Neural cell (in vitro differentiated cells): ENCODE measurements at regions not wholly inside any gene's neighbourhood (a gene's known extent, or its start where the extent isn't known, plus 50 kb on each side); places are given as distances from the start of the nearest gene placed in this dataset.

ENCODE experiments used
- H2AFZ ChIP-seq: fragments of 200-600, 300-800 bp; sonication (generic), shearing (Covaris generic); 2 replicates; pipeline ENCODE4 v1.6.0; 2014; ENCODE audit warnings: low read depth, mild to moderate bottlenecking, antibody characterized with exemption, low read length, moderate library complexity
- H3F3A ChIP-seq: fragments of 200-600 bp; shearing (Covaris generic); 2 replicates; pipeline ENCODE4 v1.6.1; 2016; ENCODE audit warnings: mild to moderate bottlenecking, moderate library complexity, mixed read lengths, antibody characterized with exemption, low read length; ENCODE audit not compliant: insufficient read depth, poor library complexity, severe bottlenecking
- H3K27ac ChIP-seq: fragments of 200-600, 300-800 bp; sonication (generic), shearing (Covaris generic); 2 replicates; pipeline ENCODE4 v1.5.1; 2014; ENCODE audit warnings: mild to moderate bottlenecking, low read length, moderate library complexity
- H3K27me3 ChIP-seq: fragments of 300-800, 200-600 bp; sonication (generic), shearing (Covaris generic); 2 replicates; pipeline ENCODE4 v1.6.0; 2014; ENCODE audit warnings: mild to moderate bottlenecking, low read depth, low read length, moderate library complexity; ENCODE audit not compliant: insufficient read depth
- H3K36me3 ChIP-seq: fragments of 300-800, 200-600 bp; sonication (generic), shearing (Covaris generic); 2 replicates; pipeline ENCODE4 v1.5.1; 2014; ENCODE audit warnings: mild to moderate bottlenecking, antibody characterized with exemption, low read length, moderate library complexity; ENCODE audit not compliant: insufficient read depth
- H3K4me2 ChIP-seq: fragments of 300-800, 200-600 bp; sonication (generic), shearing (Covaris generic); 2 replicates; pipeline ENCODE4 v1.6.0; 2014; ENCODE audit warnings: mild to moderate bottlenecking, low read length
- H3K4me3 ChIP-seq: fragments of 300-800, 200-600 bp; sonication (generic), shearing (Covaris generic); 2 replicates; pipeline ENCODE4 v1.5.1; 2014; ENCODE audit warnings: mild to moderate bottlenecking, low read length, moderate library complexity
- H3K79me2 ChIP-seq: fragments of 200-600 bp; shearing (Covaris generic); replicated peaks from 2 replicates; pipeline ENCODE4 v1.6.0; 2014; ENCODE audit warnings: mild to moderate bottlenecking, low read length, moderate library complexity; ENCODE audit not compliant: insufficient read depth
- H3K9ac ChIP-seq: fragments of 300-800, 200-600 bp; sonication (generic), shearing (Covaris generic); 2 replicates; pipeline ENCODE4 v1.6.1; 2016; ENCODE audit warnings: mild to moderate bottlenecking, low read length, mixed read lengths
- H3K9me2 ChIP-seq: fragments of 200-600 bp; shearing (Covaris generic); 2 replicates; pipeline ENCODE4 v1.6.1; 2016; ENCODE audit warnings: mild to moderate bottlenecking, low read length, mixed read lengths; ENCODE audit not compliant: insufficient read depth
- H3K9me3 ChIP-seq: fragments of 200-600, 300-800 bp; sonication (generic), shearing (Covaris generic); 2 replicates; pipeline ENCODE4 v1.6.1; 2016; ENCODE audit warnings: mild to moderate bottlenecking, mixed run types, low read length, moderate library complexity, mixed read lengths
- H4K20me1 ChIP-seq: fragments of 200-600 bp; shearing (Covaris generic); 2 replicates; pipeline ENCODE4 v1.6.1; 2016; ENCODE audit warnings: mild to moderate bottlenecking, mixed run types; ENCODE audit not compliant: insufficient read depth
- EP300 ChIP-seq: fragments of 450-650 bp; conservative IDR thresholded peaks from 2 replicates; pipeline ENCODE4 v1.6.1; 2014; ENCODE audit warnings: antibody characterized with exemption, mild to moderate bottlenecking, moderate library complexity; ENCODE audit not compliant: poor library complexity, severe bottlenecking
- EZH2 ChIP-seq: fragments of 200-600, 300-800 bp; shearing (Covaris generic), sonication (generic); IDR thresholded peaks from 2 replicates; pipeline ENCODE4 v1.6.1; 2014; ENCODE audit warnings: antibody characterized with exemption, low read length, borderline replicate concordance, mild to moderate bottlenecking; ENCODE audit not compliant: insufficient read depth, poor library complexity, severe bottlenecking
- MXI1 ChIP-seq: fragments of 450-650 bp; conservative IDR thresholded peaks from 2 replicates; pipeline ENCODE4 v1.6.1; 2014; ENCODE audit warnings: antibody characterized with exemption, mild to moderate bottlenecking; ENCODE audit not compliant: poor library complexity, severe bottlenecking
- POLR2AphosphoS5 ChIP-seq: IDR thresholded peaks from 2 replicates; pipeline ENCODE4 v1.6.1; 2012
- RAD21 ChIP-seq: fragments of 450-650 bp; conservative IDR thresholded peaks from 2 replicates; pipeline ENCODE4 v1.6.1; 2014; ENCODE audit warnings: antibody characterized with exemption, mild to moderate bottlenecking, moderate library complexity
- REST ChIP-seq: IDR thresholded peaks from 2 replicates; pipeline ENCODE4 v1.6.1; 2012; ENCODE audit warnings: borderline replicate concordance
- SMC3 ChIP-seq: fragments of 450-650 bp; conservative IDR thresholded peaks from 2 replicates; pipeline ENCODE4 v1.6.1; 2014; ENCODE audit warnings: antibody characterized with exemption, mild to moderate bottlenecking, moderate library complexity; ENCODE audit not compliant: poor library complexity
- TAF1 ChIP-seq: IDR thresholded peaks from 2 replicates; pipeline ENCODE4 v1.6.1; 2012; ENCODE audit warnings: low read depth
- TF ChIP-seq, protein P1 (sequence below): fragments of 450-650 bp; IDR thresholded peaks from 2 replicates; pipeline ENCODE4 v1.5.1; 2014; ENCODE audit warnings: antibody characterized with exemption, mild to moderate bottlenecking, moderate library complexity; ENCODE audit not compliant: poor library complexity, severe bottlenecking

- H3K36me3 ChIP-seq, result no peaks in the 10 kb centered on the region
- H3K9me2 ChIP-seq, result no peaks in the 10 kb centered on the region
- H3K4me2 ChIP-seq, result no peak overlapping the region
- TF ChIP-seq POLR2AphosphoS5 (no peak), SMC3 (no peak), EP300 (no peak), REST (no peak)
- H3K4me3 ChIP-seq, result no peak overlapping the region
- H4K20me1 ChIP-seq, result no peaks in the 10 kb centered on the region
- H3K27ac ChIP-seq, result no peak overlapping the region
- no peaks in the 10 kb centered on the region for H3F3A ChIP-seq
- no peaks in the 10 kb centered on the region for H3K27me3 ChIP-seq
- H3K79me2 ChIP-seq, result no peaks in the 10 kb centered on the region
- no peak overlapping the region for H3K9ac ChIP-seq
- no peaks in the 10 kb centered on the region for H3K9me3 ChIP-seq
- H2AFZ ChIP-seq, result no peak overlapping the region
Measured at GRCh38 chr4:14117575-14118238, 490.2 kb upstream of the BOD1L1 start.

DNA sequence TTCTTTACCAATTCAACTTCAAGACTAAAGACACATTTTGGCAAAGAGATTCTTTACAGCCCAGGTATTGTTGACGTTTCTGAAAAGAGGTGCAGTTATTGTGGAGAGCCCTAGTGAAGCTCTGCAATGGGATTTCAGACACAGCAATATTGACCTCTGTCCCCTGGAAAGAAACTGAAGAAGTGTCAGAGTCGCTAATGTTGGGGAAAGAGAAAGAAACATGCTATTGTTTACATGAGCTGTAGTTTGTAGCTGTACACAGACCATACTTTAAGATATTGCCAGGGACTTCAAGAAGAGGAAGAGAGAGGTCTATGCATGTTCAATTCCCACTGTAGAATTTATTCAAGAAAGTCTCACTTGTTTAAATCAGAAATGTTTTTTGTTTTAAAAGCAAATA lies 497.3 kb upstream of the BOD1L1 start:
- H3K27me3 ChIP-seq, result no peaks in the 10 kb centered on the region
- H3K27ac ChIP-seq, result no peak overlapping the region
- no peaks in the 10 kb centered on the region for H4K20me1 ChIP-seq
- TF ChIP-seq EZH2 (no peak), MXI1 (no peak), RAD21 (no peak), EP300 (no peak), TAF1 (no peak), POLR2AphosphoS5 (no peak), SMC3 (no peak), REST (no peak)
- TF ChIP-seq, protein P1, sequence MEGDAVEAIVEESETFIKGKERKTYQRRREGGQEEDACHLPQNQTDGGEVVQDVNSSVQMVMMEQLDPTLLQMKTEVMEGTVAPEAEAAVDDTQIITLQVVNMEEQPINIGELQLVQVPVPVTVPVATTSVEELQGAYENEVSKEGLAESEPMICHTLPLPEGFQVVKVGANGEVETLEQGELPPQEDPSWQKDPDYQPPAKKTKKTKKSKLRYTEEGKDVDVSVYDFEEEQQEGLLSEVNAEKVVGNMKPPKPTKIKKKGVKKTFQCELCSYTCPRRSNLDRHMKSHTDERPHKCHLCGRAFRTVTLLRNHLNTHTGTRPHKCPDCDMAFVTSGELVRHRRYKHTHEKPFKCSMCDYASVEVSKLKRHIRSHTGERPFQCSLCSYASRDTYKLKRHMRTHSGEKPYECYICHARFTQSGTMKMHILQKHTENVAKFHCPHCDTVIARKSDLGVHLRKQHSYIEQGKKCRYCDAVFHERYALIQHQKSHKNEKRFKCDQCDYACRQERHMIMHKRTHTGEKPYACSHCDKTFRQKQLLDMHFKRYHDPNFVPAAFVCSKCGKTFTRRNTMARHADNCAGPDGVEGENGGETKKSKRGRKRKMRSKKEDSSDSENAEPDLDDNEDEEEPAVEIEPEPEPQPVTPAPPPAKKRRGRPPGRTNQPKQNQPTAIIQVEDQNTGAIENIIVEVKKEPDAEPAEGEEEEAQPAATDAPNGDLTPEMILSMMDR, result no peak
- no peaks in the 10 kb centered on the region for H3K9me2 ChIP-seq
- no peaks in the 10 kb centered on the region for H3K36me3 ChIP-seq
- H3K4me3 ChIP-seq, result no peak overlapping the region
- no peak overlapping the region for H3K4me2 ChIP-seq
- no peaks in the 10 kb centered on the region for H3K79me2 ChIP-seq
- H3K9me3 ChIP-seq, result no peaks in the 10 kb centered on the region
- H2AFZ ChIP-seq, result no peak overlapping the region
- no peaks in the 10 kb centered on the region for H3F3A ChIP-seq
- H3K9ac ChIP-seq, result no peak overlapping the region
